ENCODE measurements at regions not wholly inside any gene's neighbourhood (a gene's known extent, or its start where the extent isn't known, plus 50 kb on each side); places are given as distances from the start of the nearest gene placed in this dataset.
"Not testable (repeated sequence)": the region's sequence is repeated elsewhere in the genome, so short reads cannot be mapped to it uniquely, and the experiment has no call there.

DNA sequence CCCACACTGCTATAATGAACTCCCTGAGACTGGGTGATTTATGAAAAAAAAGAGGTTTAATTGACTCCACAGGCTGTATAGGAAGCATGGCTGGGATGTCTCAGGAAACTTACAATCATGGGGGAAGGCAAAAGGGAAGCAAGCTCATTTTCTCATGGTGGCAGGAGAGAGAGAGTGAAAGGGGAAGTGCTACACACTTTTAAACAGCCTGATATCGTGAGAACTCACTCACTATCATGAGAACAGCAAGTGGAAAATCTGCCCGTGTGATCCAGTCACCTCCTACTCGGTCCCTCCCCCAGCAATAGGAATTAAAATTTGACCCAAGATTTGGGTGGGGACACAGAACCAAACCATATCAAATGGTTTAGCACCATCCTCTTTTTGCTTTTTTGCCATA, 116.6 kb upstream of the CEP162 start:
- no peak for DNase-seq

DNA sequence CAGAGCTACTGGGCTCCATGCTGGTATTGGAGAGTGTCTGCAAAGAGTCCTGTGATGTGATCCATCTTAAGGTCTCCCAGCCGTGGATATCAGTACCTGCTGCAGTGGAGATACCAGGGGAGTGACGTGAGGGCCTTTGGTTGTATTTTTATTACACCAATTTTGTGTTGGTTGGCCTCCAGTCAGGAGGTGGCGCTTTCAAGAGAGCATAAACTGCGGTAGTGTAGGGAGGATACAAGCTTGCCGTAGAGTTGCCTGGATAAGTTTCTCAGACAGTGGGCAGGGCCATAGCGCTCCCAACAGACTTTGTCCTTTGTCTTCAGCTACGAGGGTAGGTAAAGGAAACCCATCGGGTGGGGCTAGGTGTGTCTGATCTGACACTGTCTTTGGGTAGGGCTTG, 113.0 kb upstream of the CEP162 start:
- DNase-seq, result no peak

DNA sequence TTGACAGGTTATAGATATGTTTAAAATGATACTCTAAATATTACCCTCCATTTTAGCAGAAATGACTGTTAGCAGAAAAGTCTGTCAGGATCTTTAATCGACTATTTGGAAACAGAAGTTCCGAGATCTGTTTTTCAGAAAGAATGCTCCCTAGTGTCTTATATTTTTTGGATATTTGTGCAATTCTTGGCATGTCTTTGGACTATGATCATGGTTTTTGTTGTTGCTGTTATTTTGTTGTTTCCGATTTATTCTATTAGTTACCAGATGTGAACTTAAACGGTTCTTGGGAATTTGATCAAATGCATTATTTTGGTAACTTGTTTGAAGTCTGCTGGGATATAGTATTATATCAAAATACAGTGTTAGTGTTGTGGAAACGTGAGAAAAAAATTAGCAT, 106.4 kb upstream of the CEP162 start:
- no peak for DNase-seq

DNA sequence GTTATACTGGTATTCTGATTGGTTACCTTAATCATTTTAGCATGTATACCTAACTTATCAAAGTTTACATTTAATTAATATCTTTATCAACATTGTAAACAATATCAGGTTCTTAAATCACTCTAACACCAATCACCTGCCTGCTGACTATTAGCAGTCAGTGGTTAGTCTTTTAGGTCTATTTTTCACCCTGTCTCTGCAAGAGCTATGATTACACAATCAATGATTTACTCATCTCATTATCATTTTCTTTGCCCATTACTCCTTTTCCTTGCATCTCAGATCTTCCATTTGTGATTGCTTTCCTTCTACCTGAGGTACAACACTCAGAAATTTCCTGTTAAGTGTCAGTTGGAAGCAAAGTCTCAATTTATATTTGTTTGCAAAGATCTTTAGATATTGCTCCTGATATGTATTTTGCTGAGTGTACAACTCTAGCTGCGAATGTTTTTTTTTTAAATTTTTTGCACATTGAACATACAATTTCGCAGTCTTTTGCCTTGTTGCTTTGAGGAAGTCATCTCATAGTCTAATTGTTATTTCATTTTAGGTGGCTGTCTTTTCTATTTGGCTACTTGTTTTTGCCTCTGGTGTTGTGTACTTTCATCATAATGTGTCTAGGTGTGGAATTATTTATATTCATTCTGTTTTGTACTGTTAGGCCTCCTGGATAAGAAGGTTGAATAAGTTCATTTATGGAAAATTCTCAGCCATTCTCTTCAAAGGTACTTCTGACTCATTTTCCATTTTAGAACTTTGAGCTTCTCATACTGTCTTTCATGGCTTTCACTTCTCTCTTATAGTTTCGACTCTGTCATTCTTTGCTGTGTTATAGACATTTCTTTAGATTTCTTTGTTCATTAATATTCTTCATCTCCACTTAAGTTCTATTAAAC, 104.9 kb upstream of the CEP162 start:
- DNase-seq, result no peak

DNA sequence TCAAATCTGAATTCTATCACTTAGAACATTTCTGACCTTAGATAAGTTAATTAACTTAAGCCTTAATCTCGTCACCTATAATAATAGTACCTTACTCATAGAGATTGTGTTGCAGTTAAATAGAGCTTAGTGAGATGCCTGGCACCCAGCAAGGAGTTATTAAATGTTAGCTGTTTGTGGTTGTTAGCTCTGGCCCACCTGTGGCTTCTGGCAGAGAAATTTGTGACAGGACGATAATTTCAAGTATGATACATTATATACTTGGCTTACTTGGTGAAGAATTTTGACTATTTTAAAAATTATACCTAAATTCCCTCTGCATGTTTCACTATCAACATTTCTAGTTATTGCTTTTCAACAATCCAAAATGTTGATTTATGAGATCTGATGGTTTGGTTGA, 102.9 kb upstream of the CEP162 start:
- no peak for DNase-seq

DNA sequence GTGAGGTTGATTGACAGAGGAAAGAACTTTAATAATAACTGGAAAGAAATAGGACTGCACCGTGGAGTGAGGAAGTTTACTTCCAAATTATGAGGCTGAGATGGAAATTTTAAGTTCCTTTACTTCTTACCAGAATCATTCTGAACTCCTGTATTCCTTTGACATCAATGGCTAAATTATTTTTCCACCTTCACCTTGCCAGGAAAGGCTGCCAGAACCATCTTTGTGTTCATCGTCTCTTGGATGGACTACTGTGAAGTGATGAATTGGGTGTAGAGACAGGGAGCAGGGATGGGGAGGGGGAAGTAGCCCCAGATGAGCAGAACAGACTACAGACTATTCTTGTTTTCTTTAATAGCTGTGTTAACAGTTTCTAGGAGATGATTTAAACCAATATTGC, 102.1 kb upstream of the CEP162 start:
- DNase-seq, result no peak

DNA sequence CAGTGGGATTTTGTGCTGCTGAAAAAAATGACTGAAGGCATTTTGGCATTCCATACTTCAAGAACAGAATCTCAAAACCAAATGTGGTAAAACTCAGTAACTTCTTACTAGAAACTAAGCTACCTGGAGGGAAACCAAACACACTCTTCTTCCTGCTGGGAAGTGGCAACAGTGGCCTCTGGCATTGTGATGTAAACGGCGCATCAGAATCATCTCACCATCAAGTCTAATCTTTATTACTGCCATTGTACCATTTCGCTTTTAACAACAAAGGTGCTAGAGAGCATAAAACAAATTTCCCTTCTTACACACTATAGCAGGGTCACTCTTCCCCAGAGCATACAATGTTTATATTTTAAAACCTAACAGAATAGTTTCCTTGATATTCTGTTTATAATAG, 101.6 kb upstream of the CEP162 start:
- DNase-seq, result no peak

DNA sequence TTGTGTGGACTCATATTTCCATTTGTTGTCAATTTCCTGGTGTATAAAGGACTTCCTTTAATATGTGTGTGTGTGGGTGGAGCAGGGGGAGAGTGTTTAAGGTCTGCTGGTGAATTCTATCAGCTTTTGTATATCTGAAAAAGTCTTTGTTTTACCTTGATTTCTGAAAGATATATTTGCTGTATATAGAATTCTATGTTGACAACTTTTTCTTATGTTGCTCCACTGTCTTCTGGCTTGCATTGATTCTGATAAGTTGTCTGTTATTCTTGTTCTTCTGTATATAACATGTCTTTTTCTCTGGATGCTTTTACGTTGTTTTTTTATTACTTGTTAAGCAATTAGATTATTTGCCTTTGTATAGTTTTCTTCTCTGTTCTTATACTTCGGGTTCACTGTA, 90.0 kb upstream of the CEP162 start:
- DNase-seq, result no peak

DNA sequence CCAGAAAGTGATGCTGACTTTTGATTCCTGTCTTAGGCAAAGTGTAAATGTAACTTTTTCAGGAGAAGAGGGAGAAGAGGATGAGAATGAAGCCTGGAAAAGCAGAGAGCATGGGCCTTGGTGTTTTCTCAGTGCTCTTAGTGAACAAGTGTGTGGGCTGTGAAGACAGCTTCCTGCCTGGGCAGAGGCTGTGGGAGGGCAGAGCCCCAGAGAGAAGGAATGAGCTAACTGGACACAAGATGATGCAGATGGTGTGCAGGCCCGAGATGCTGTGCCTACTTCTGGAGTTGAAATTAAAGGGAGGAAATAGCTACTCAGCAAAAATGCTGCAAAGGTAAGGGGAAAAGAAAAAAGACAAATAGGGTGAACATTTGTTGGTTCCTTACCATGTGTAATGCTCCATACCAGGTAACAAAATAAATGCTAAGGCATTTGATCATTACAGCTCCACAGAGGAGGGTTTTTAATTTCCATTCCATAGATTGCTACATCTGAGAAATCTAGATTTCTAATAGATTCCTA, 87.0 kb upstream of the CEP162 start:
- DNase-seq, result no peak

DNA sequence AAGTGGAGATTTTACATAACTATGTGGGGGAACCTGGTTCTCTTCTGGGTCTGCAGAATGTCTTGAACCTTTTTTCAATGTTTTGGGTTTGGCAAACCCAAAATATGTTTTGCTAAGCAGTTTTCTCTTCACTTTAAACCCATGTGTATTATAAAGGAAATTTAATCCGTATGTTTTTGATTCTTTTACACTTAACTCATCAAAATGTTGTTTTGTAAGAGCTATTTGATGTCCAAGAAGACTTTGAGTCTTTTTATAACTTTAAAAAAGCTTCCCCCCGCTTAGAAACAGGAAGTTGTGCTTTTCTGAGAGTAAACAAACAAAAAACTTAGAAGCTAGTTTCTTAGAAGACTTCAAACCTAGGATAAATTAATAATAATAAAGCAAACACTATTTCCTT, 81.9 kb upstream of the CEP162 start:
- DNase-seq, result no peak

DNA sequence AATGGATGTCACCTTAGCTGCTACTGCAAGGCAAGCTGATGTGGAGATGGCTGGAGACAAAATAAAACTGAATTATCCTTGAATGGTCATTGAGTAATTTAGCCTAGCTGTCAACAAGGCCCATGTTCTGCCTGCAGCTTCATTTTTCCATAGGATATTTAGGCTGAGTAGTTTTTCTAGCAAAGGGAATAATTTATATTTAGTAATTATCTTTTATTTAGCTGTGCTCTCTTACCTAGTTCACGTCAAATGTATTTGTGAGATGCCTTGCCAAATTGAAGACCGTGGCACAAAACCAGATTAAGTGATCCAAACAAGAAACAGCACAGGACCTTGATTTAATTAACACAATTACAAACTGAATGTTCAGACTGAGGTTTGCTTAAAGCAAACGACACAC, 77.4 kb upstream of the CEP162 start:
- DNase-seq, result no peak

DNA sequence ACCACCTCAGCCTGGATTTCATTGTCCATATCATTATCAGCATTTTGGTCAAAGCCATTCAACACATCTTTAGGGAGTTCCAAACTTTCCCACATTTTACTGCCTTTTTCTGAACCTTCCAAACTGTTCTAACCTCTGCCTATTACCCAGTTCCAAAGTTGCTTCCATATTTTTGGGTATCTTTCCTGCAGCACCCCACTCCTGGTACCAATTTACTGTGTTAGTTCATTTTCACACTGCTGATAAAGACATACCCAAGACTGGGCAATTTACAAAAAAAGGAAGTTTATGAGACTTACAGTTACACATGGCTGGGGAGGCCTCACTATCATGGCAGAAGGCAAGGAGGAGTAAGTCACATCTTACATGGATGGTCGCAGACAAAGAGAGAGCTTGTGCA, 63.6 kb upstream of the CEP162 start:
- DNase-seq, result not testable (repeated sequence)

DNA sequence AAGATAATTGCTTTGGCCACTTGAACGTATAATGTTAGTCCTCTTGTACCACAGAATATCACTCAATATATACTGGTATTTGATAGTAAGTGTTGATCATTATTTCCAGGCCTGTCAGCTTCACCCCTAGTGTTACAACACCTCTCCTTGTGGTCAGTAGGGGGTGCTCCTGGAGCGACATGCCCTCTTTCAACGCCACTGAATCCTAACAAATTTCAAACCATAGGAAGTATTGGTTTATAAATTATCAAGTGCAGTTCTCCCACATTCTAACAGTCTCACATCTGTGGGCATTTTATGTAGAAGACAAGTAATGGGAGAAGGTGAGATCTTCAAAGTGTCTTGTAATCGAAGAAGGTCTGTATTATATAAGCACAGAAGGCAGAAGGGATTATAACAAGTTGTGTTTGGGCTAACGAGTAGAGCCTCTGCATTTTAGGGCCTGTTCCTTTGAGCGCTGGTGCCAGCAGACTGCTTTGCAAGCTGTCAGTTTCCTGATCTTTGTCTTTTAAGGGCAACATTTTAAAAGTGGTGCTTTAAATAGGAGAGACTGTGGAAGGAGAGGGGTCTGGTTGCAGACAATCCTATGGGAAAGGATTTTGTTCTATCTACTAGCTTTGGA, 57.1 kb upstream of the CEP162 start:
- DNase-seq, result no peak

DNA sequence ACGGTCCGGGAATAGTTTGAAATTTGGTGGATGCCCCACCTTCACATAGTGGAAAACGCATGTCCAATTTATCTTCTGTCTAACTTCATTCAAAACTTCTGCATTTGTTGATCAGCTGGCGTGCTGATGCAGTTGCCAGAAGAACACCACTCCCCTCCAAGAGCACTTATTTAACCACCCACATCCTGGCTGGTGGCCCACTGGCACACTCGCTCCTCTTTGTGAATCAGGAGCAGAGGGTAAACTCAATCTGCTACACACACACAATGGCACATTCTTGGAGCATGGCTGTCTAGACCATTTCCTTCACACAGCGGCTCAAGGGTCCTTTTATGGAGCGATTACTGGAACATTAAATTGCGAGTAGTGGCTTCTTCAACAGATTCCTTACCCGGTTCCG, 55.1 kb upstream of the CEP162 start:
- DNase-seq, result no peak

DNA sequence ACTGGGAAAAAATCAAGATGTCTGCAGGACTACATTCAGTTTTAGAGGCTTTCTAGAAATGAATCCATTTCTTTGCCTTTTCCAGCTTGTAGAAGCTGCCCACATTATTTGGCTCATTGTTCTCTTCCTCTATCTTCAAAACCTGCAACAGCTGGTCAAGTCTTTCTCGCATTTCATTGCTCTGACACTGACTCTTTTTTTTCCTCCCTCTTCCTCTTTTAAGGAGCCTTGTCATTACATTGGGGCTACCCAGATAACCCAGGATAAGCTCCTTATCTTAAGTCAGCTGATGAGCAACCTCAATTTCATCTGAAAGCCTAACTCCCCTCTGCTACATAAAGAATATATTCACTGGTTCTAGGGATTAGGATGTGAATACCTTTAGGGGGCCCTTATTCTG, 53.2 kb upstream of the CEP162 start:
- DNase-seq, result no peak

DNA sequence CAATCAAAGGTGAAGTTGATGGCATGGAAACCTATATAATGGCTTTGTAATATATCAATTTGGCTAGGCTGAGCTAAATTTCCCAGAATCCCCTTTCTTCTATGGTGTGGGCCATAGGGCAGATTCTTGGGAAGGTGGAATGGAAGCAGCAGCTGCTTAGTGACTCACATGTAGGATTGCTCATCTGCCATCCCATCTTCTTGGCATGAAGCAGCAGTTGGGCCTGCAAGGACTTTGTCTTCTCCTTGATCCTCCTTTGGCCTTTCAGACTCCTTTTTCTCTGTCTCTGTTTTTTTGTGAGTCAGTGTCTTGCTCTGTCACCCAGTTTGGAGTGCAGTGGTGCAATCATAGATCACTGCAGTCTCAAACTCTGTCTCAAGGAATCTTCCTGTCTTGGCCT, 52.6 kb upstream of the CEP162 start:
- no peak for DNase-seq

DNA sequence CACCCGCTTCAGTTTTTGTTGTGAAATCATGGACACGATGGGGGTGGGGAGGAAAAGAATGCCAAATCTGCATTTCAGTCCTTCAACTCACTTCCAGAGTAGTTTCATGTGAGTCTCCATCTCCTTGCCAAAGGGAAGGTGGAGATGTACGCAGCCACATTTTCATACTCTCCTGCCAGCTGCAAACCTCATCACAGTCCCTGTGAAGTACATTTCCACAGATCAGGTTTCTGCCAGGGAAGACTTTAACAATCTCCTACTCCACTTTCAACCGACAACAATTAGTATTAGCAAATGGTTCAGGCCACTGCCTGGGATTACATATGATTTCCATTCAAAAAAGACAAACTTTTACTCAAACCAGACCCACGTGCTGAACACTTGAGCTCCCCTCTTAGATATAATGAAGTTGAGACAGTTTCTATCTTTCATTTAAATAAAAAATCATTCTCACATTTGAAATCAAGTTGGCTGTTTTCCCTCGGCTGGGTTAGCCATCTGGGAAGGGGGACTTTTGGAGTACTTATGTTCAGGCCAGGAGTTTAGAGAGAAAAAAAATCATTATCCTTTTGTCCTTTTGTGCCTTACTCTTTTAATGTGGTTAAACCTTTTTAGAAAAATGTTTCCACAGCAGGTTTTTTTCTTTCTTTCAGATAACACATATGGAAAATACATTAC, 51.0 kb upstream of the CEP162 start:
- no peak for DNase-seq

All from inflammatory macrophage treated with lipopolysaccharide for 4 hours (primary cell).